DOHH2 (cell line): ENCODE measurements at regions not wholly inside any gene's neighbourhood (a gene's known extent, or its start where the extent isn't known, plus 50 kb on each side); places are given as distances from the start of the nearest gene placed in this dataset.

Experiments used
- H3F3A ChIP-seq: fragments of 200-600 bp; sonication (generic), shearing (Covaris generic); 2 replicates; pipeline ENCODE4 v1.6.0; 2016; ENCODE audit warnings: antibody characterized with exemption, mild to moderate bottlenecking; ENCODE audit not compliant: control insufficient read depth, insufficient read depth
- H3K27ac ChIP-seq: fragments of 200-600 bp; sonication (generic); 2 replicates; pipeline ENCODE4 v1.5.1; 2014; ENCODE audit warnings: low read depth, mild to moderate bottlenecking, low read length, moderate library complexity
- H3K27me3 ChIP-seq: fragments of 200-600 bp; sonication (generic); 2 replicates; pipeline ENCODE4 v1.6.1; 2014; ENCODE audit warnings: mild to moderate bottlenecking, low read length, mixed read lengths; ENCODE audit not compliant: control insufficient read depth
- H3K36me3 ChIP-seq: fragments of 200-600 bp; sonication (generic); 2 replicates; pipeline ENCODE4 v1.6.1; 2014; ENCODE audit warnings: mild to moderate bottlenecking, low read length, moderate library complexity, mixed read lengths; ENCODE audit not compliant: control insufficient read depth
- H3K4me1 ChIP-seq: fragments of 200-600 bp; sonication (generic); 2 replicates; pipeline ENCODE4 v1.6.1; 2014; ENCODE audit warnings: mild to moderate bottlenecking, low read length, mixed read lengths; ENCODE audit not compliant: control insufficient read depth
- H3K4me2 ChIP-seq: fragments of 200-600 bp; sonication (generic); 2 replicates; pipeline ENCODE4 v1.6.0; 2014; ENCODE audit warnings: mild to moderate bottlenecking, low read length, moderate library complexity
- H3K4me3 ChIP-seq: fragments of 200-600 bp; sonication (generic); 2 replicates; pipeline ENCODE4 v1.5.1; 2014; ENCODE audit warnings: mild to moderate bottlenecking, low read length, mixed read lengths
- H3K79me2 ChIP-seq: fragments of 200-600 bp; sonication (generic); 2 replicates; pipeline ENCODE4 v1.6.1; 2014; ENCODE audit warnings: mild to moderate bottlenecking, low read length, mixed read lengths; ENCODE audit not compliant: control insufficient read depth
- H3K9me2 ChIP-seq: fragments of 200-600 bp; sonication (generic); replicated peaks from 2 replicates; pipeline ENCODE4 v1.6.1; 2014; ENCODE audit warnings: mild to moderate bottlenecking, low read length, mixed read lengths; ENCODE audit not compliant: control insufficient read depth
- H3K9me3 ChIP-seq: fragments of 200-600 bp; sonication (generic); 2 replicates; pipeline ENCODE4 v1.6.1; 2014; ENCODE audit warnings: antibody characterized with exemption, low read length, mixed read lengths; ENCODE audit not compliant: control insufficient read depth, insufficient read depth
- H4K20me1 ChIP-seq: fragments of 200-600 bp; sonication (generic); 2 replicates; pipeline ENCODE4 v1.6.0; 2014; ENCODE audit warnings: low read depth, mild to moderate bottlenecking, antibody characterized with exemption, low read length, moderate library complexity; ENCODE audit not compliant: control insufficient read depth, insufficient read depth
- EZH2phosphoT487 ChIP-seq: fragments of 200-600 bp; sonication (generic); IDR thresholded peaks from 2 replicates; pipeline ENCODE4 v1.6.1; 2017; ENCODE audit warnings: borderline replicate concordance, mild to moderate bottlenecking, antibody characterized with exemption, low read length, moderate library complexity, mixed read lengths
- TF ChIP-seq, protein P1 (sequence below): fragments of 200-600 bp; sonication (generic); IDR thresholded peaks from one replicate; pipeline ENCODE4 v1.5.1; 2014; ENCODE audit warnings: antibody characterized with exemption, mild to moderate bottlenecking, low read depth, low read length; ENCODE audit not compliant: poor library complexity, severe bottlenecking

DNA sequence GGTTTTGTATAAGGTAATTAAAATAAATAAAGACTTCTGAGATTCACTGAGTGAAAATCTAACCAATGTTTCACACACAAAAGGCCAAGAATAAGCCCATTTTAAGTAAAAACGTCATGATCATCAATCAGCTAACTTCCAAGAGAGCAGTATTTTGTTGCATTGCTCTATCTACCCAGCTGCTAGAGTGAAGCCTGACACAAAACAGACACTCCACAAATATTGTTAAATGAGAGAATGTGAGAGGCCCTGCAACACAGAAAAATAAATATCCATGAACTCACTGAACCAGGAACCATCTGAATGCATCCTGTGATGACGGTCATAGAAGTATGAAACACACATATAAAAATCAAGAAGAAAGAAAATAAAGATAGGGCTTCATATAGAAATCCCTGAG lies 358.6 kb upstream of the TMTC1 start:
- Histone ChIP-seq H3K36me3 (no peaks in the 10 kb centered on the region), H3K79me2 (no peaks in the 10 kb centered on the region), H3K4me2 (no peak overlapping the region), H3F3A (no peaks in the 10 kb centered on the region), H3K9me3 (no peaks in the 10 kb centered on the region), H3K4me3 (no peak overlapping the region), H4K20me1 (no peaks in the 10 kb centered on the region), H3K9me2 (no peaks in the 10 kb centered on the region), H3K27ac (no peak overlapping the region), H3K4me1 (no peaks in the 10 kb centered on the region), H3K27me3 (no peaks in the 10 kb centered on the region)
- TF ChIP-seq, protein P1, sequence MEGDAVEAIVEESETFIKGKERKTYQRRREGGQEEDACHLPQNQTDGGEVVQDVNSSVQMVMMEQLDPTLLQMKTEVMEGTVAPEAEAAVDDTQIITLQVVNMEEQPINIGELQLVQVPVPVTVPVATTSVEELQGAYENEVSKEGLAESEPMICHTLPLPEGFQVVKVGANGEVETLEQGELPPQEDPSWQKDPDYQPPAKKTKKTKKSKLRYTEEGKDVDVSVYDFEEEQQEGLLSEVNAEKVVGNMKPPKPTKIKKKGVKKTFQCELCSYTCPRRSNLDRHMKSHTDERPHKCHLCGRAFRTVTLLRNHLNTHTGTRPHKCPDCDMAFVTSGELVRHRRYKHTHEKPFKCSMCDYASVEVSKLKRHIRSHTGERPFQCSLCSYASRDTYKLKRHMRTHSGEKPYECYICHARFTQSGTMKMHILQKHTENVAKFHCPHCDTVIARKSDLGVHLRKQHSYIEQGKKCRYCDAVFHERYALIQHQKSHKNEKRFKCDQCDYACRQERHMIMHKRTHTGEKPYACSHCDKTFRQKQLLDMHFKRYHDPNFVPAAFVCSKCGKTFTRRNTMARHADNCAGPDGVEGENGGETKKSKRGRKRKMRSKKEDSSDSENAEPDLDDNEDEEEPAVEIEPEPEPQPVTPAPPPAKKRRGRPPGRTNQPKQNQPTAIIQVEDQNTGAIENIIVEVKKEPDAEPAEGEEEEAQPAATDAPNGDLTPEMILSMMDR = no peak
- TF ChIP-seq EZH2phosphoT487 = no peak

DNA sequence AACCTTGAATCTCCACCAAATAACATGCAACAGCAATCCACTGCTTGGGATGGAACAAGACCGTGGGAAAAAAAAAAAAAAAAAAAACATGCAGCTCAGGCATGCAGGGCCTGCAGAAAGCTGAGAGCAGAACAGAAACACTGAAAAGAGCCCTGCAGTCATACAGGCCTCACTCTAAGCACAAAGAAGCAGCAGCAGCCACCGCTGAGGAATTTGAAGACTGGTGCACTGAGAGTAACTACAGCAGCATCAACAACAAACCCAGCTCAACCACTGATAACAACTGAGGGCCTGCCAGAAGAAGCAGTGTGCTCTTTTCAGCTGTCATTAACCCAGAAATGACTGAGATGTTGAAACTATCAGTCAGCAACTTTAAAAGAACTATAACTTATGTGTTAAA lies 354.7 kb upstream of the TMTC1 start:
- H3K27ac ChIP-seq = no peak overlapping the region
- no peaks in the 10 kb centered on the region for H3K9me2 ChIP-seq

DNA sequence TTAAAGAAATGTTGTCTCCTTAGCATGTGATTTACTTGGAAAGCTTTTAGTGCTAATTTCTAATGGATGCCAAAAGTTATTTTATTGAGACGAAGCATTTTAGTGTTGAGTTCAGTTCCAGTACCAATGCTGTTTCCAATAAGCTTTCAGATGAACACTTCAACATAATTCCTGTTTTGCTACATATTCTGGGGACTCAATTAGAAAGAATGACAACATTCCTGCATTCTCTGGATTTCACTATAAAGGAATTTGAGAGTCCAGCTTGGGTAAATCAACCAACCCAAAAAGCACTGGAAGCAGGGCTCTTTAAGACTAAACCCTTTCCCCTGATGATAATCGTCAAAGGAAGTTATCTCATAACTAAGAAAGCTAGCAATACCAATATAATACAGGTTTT lies 353.0 kb upstream of the TMTC1 start:
- TF ChIP-seq EZH2phosphoT487 = no peak
- TF ChIP-seq, protein P1 = no peak
- H3K4me2 ChIP-seq = no peak overlapping the region
- no peaks in the 10 kb centered on the region for H4K20me1 ChIP-seq
- no peaks in the 10 kb centered on the region for H3K9me3 ChIP-seq
- no peak overlapping the region for H3K4me3 ChIP-seq
- no peaks in the 10 kb centered on the region for H3K79me2 ChIP-seq
- H3K27me3 ChIP-seq = no peaks in the 10 kb centered on the region
- H3K9me2 ChIP-seq = no peaks in the 10 kb centered on the region
- H3F3A ChIP-seq = no peaks in the 10 kb centered on the region
- H3K36me3 ChIP-seq = no peaks in the 10 kb centered on the region
- H3K27ac ChIP-seq = no peak overlapping the region
- H3K4me1 ChIP-seq = no peaks in the 10 kb centered on the region

More for the DNA sequence above, 354.7 kb upstream of the TMTC1 start:
- H3F3A ChIP-seq = no peaks in the 10 kb centered on the region
- no peaks in the 10 kb centered on the region for H3K4me1 ChIP-seq
- H3K36me3 ChIP-seq = no peaks in the 10 kb centered on the region
- H3K4me2 ChIP-seq = no peak overlapping the region
- no peaks in the 10 kb centered on the region for H3K79me2 ChIP-seq
- no peaks in the 10 kb centered on the region for H3K27me3 ChIP-seq
- no peak for TF ChIP-seq EZH2phosphoT487
- TF ChIP-seq, protein P1 = no peak
- no peaks in the 10 kb centered on the region for H3K9me3 ChIP-seq
- no peak overlapping the region for H3K4me3 ChIP-seq
- no peaks in the 10 kb centered on the region for H4K20me1 ChIP-seq

DNA sequence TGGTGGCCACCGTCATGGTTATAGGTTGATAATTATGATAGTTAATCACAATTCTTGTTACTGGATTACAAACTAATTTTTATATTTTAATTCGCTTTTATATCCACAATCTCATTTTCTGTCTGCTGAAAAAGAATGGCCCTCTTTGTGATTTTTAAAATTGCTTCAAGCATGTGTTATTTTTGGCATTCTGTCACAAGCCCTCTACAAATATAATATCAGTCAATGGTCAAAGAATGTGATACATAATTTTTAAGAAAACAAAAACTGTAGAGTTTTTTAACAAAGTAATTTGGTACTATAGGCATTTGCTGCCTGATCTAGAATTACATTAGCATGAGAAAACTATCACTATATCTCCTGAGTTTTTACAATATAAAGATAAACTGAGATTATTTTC lies 352.0 kb upstream of the TMTC1 start:
- Histone ChIP-seq H4K20me1 (no peaks in the 10 kb centered on the region), H3K27me3 (no peaks in the 10 kb centered on the region), H3K79me2 (no peaks in the 10 kb centered on the region), H3K36me3 (no peaks in the 10 kb centered on the region), H3F3A (no peaks in the 10 kb centered on the region), H3K4me1 (no peaks in the 10 kb centered on the region), H3K4me3 (no peak overlapping the region), H3K9me3 (no peaks in the 10 kb centered on the region), H3K4me2 (no peak overlapping the region), H3K27ac (no peak overlapping the region), H3K9me2 (no peaks in the 10 kb centered on the region)
- TF ChIP-seq, protein P1 = no peak
- no peak for TF ChIP-seq EZH2phosphoT487
